ENCODE measurements at regions not wholly inside any gene's neighbourhood (a gene's known extent, or its start where the extent isn't known, plus 50 kb on each side); places are given as distances from the start of the nearest gene placed in this dataset.

DNA sequence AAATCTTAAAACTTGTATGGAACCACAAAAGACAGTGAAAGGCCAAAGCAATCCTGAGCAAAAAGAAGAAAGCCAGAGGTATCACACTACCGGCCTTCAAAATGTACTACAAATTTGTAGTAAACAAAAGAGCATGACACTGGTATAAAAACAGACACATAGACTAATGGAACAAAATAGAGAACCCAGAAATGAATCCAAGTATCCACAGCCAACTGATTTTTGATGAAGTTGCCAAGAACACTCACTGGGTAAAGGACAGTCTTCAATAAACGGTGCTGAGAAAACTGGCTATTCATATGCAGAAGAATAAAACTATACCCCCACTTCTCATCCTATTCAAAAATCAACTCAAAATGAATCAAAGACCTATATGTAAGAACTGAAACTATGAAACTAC, 390.1 kb downstream of the PRELID2 start:
- TF ChIP-seq MYC (IDR thresholded peaks at IDR 0.05; ENCODE audit: low read depth, low read length) (no peak), POLR2A (IDR thresholded peaks at IDR 0.05; ENCODE audit: extremely low read depth, insufficient read length) (no peak)
- TF ChIP-seq, protein P1, sequence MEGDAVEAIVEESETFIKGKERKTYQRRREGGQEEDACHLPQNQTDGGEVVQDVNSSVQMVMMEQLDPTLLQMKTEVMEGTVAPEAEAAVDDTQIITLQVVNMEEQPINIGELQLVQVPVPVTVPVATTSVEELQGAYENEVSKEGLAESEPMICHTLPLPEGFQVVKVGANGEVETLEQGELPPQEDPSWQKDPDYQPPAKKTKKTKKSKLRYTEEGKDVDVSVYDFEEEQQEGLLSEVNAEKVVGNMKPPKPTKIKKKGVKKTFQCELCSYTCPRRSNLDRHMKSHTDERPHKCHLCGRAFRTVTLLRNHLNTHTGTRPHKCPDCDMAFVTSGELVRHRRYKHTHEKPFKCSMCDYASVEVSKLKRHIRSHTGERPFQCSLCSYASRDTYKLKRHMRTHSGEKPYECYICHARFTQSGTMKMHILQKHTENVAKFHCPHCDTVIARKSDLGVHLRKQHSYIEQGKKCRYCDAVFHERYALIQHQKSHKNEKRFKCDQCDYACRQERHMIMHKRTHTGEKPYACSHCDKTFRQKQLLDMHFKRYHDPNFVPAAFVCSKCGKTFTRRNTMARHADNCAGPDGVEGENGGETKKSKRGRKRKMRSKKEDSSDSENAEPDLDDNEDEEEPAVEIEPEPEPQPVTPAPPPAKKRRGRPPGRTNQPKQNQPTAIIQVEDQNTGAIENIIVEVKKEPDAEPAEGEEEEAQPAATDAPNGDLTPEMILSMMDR (IDR thresholded peaks at IDR 0.05; ENCODE audit: low read depth, low read length) = no peak
- TF ChIP-seq, protein P2, sequence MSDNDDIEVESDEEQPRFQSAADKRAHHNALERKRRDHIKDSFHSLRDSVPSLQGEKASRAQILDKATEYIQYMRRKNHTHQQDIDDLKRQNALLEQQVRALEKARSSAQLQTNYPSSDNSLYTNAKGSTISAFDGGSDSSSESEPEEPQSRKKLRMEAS (IDR thresholded peaks at IDR 0.05; ENCODE audit: low read depth, low read length) = no peak

Data from NB4 (cell line).